ENCODE measurements at regions not wholly inside any gene's neighbourhood (a gene's known extent, or its start where the extent isn't known, plus 50 kb on each side); places are given as distances from the start of the nearest gene placed in this dataset.

GRCh38 chr3:76724075-76724474 lies 315.8 kb upstream of the ROBO2 start:
- DNase-seq = no peak

- no peak for DNase-seq
Measured at GRCh38 chr3:76724706-76725105, 315.2 kb upstream of the ROBO2 start.

- DNase-seq = no peak
Measured at GRCh38 chr3:76726034-76726433, 313.9 kb upstream of the ROBO2 start.

GRCh38 chr3:76728426-76728825 lies 311.5 kb upstream of the ROBO2 start:
- DNase-seq = no peak

- no peak for DNase-seq
Measured at GRCh38 chr3:76731471-76731870, 308.4 kb upstream of the ROBO2 start.

DNA sequence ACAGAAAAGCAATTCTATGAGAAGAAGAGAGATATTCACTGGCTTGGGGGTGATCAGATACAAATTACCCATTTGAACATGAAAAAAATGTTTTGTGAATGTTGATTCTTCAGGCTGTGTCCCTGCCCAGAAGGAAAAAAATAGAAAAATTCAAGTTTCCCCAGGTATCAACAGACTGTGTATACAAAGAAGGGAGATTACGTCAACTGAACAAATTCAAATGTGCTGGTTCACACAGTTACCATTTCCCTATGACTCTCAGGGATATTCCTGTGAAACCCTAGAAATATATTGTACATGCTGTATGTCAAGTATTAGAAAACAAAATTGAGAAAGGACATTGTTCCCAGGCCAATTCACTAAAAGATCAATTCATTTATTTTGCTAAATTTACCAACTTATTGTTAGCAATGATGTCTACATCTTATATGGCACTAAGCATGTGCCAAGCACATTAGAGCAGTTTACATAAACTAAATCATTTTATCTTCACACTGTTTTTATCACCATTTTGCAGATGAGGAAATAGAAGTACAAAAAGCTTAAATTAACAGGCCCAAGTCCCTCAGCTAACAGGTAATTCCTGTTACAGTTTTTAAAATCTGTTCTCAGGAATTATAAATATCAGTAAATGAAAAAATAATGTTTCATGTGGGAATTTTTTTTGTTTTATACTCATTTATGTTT lies 306.7 kb upstream of the ROBO2 start:
- DNase-seq = no peak

GRCh38 chr3:76735152-76735551 lies 304.7 kb upstream of the ROBO2 start:
- no peak for DNase-seq

DNA sequence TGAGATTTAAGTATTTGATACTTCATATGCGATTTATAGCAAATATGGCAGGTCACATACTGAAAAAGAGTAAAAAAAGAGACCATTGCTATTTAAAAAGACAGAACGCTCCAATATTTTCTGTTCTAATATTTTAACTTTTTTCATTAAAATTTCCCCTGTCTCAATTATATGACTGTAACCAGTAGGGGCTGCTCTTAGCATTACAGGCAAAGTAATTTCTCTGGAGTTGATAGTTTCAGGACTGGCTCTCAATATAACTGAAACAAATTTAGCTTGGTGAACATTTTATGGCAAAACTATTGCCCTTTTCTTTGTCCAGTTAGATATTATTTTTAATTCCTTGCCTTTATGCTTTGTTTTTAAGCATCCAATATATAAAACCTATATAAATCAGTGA lies 286.3 kb upstream of the ROBO2 start:
- DNase-seq = peak; percentile 3

GRCh38 chr3:76754247-76754646 lies 285.7 kb upstream of the ROBO2 start:
- DNase-seq = no peak

- no peak for DNase-seq
Measured at GRCh38 chr3:76756577-76756976, 283.3 kb upstream of the ROBO2 start.

GRCh38 chr3:76760336-76760735 lies 279.6 kb upstream of the ROBO2 start:
- DNase-seq = no peak

GRCh38 chr3:76765511-76765910 lies 274.4 kb upstream of the ROBO2 start:
- DNase-seq = no peak

GRCh38 chr3:76768912-76769311 lies 271.0 kb upstream of the ROBO2 start:
- no peak for DNase-seq

- DNase-seq = no peak
Measured at GRCh38 chr3:76776927-76777326, 263.0 kb upstream of the ROBO2 start.

DNA sequence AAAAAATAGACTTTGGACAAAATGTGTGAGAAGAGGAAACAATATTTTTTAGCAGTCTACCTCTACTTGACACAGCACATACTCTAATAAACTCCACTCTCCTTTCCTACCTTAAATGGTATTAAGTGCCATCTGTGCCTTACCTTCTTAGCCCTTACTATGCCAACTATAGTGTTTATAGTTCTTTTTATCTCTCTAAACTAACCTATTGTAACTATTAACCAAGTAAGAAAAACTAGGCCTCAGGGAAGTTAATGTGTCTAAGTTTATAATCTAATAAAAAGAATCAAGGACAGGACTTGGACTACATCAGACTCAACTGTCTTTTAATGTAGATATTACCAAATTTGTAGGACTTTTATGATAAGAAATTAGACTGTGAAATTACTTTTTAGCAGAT lies 251.7 kb upstream of the ROBO2 start:
- no peak for DNase-seq

DNA sequence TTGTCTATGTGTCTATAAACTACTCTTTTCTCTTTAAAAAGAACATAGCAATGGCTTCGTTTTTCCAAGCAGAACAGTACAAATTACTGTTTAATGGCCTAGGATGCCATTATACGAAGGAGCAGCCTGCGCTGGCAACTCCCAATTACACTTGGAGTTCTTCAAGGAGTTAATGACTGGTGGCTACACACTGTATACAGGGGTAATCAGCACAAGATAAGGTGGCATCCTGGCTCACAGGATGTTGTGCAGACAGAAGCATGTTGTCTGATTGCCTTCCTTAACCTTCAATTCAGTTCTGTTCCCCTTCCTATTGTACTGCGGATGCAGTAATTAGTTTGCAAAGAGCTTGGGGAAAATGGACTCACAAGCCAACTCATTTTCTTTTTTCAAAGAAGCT lies 250.7 kb upstream of the ROBO2 start:
- no peak for DNase-seq

- DNase-seq = no peak
Measured at GRCh38 chr3:76811418-76811817, 228.5 kb upstream of the ROBO2 start.

DNA sequence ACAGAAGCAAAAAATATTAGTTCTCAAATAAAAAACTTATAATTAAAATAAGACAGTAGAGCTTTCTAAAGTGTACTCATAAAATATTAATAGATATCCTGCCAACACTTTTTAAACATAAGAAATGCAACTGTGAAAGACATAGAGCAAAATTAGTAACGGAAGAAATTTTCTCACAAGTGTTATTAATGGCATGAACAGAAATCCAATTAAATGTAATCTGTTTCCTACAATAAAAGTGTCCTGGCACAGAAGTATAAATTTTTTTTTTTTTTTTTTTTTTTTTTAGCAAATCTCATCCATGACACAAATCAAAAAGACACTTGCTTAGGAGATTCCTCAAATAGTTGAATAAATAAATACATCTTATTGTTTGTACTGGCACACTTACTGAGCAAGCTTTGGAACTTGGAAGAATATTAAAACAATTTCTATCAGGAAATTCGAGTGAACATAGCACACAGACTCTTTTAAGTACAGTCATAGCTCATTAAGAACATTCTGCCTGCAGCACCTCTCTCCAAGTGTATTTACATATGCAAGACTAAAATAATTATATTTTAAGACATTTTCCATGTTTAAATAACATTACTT lies 227.2 kb upstream of the ROBO2 start:
- no peak for DNase-seq

- DNase-seq = no peak
Measured at GRCh38 chr3:76815561-76815960, 224.3 kb upstream of the ROBO2 start.

GRCh38 chr3:76820481-76820880 lies 219.4 kb upstream of the ROBO2 start:
- no peak for DNase-seq

DNA sequence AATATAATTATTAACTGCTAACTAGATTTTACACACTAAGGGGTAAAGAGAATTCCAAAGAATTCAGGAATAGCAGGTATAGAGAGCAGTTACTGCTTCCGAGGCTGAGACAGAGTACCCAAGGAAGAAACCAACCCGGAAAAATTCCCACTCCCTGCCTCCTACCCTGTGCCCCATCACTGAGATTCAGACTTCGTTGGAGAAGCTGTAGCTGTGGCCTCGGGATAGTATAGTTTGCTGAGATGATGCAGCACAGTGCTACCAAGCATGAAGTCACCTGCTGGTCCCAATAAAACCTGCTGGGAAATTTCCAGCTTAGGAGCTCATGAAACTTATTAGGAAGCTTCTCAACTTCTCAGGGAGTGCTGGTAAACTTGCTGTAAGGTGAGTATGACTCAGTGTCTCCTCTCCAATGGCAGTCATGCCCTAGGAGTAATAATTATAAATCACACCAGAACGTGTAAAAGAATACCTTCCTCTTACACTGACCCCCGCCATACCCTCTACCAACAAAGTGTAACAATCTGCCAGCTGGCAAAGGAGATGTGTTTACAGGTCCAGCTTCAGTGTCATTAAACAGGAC lies 215.2 kb upstream of the ROBO2 start:
- DNase-seq = no peak

DNA sequence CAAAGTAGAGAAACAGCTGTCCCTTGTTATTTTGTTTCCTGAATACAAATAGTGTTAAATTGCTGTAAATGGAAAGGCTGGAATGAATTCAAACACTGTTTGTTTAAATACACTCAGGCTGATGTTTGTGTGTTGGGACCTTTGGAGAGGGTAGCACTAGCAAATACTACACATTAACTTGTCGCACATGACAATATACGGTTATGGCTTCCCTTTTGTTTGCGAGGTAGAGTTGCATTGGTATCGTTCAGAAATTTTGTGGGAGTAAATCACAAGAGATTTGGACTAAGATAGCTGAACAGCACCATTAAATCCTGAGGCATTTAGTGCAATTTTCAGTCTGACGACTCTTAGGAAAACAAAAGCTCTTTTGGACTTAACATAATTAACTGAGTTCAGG lies 213.0 kb upstream of the ROBO2 start:
- no peak for DNase-seq

GRCh38 chr3:76827701-76828226 lies 212.1 kb upstream of the ROBO2 start:
- no peak for DNase-seq

- DNase-seq = no peak
Measured at GRCh38 chr3:76834657-76835056, 205.2 kb upstream of the ROBO2 start.

DNA sequence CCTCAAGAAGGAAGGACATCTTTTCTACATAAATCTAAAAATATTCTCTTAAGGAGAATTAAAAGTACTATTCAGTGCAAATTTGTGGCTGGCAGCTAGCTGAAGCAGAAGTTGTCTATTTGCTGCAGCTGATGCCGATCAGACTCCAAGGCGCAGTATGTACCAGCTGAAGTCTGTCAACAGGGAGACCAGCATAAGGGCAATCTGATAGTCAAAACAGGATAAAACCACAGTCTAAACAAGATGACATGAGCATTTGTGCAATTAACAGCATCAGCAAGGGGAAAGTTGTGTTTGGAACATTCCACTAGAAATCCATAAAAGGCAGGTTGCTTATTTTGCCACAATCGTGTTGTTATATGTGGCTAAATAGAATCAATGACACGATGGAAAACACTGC lies 198.2 kb upstream of the ROBO2 start:
- DNase-seq = no peak

Data from NCI-H1694 treated with DMSO at 0.1 percent for 48 hours (cell line).